ENCODE measurements at regions not wholly inside any gene's neighbourhood (a gene's known extent, or its start where the extent isn't known, plus 50 kb on each side); places are given as distances from the start of the nearest gene placed in this dataset.

DNA sequence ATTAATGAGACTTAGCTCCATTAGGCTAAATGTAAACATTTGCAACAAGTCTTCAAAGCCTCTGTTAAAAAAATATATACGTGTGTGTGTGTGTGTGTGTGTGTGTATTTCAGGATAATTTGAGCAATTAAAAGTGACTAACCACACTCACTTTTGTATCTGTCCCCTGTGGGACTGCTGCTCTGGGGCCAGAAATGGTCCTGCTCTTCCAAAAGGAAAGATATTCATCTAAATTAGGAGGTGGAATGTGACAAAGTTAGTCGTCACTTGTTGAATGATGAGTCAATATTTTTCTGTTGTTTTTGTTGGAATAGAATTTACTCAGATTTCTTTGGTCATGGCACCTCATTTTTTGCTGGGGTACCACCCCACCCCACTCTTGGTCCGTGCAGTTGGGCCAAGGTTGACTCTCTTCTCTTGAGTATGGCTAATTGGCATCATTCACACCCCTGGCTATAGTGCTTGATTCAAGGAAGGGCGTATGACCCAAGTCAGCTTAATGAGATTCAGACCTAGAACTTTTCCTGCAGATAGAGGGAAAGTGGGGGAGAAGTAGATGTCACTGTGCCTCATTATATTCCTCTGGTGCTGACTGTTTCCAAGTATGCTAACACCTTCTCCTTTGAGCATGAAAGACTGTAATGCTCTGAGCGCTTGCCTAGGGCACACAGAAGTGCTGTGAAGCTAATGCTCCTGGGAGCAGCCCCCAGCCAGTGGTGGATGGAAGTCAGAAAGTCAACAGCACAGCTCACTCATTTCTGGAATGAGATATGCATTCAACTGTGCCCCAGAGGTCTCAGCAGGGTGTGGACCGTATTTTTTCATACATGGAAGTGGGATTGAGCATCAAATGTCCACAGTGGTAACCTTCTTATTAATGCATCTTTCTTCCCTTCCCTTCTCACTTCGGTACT, 577.0 kb upstream of the TBX3 start:
- TF ChIP-seq, protein P1, sequence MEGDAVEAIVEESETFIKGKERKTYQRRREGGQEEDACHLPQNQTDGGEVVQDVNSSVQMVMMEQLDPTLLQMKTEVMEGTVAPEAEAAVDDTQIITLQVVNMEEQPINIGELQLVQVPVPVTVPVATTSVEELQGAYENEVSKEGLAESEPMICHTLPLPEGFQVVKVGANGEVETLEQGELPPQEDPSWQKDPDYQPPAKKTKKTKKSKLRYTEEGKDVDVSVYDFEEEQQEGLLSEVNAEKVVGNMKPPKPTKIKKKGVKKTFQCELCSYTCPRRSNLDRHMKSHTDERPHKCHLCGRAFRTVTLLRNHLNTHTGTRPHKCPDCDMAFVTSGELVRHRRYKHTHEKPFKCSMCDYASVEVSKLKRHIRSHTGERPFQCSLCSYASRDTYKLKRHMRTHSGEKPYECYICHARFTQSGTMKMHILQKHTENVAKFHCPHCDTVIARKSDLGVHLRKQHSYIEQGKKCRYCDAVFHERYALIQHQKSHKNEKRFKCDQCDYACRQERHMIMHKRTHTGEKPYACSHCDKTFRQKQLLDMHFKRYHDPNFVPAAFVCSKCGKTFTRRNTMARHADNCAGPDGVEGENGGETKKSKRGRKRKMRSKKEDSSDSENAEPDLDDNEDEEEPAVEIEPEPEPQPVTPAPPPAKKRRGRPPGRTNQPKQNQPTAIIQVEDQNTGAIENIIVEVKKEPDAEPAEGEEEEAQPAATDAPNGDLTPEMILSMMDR (IDR thresholded peaks at IDR 0.05 in 4 of 5, conservative IDR thresholded peaks at IDR 0.05 in 1 of 5), result no peak
- no peak for TF ChIP-seq POLR2A (IDR thresholded peaks at IDR 0.05)

Data from gastrocnemius medialis (tissue), 4 donors.